ENCODE measurements at regions not wholly inside any gene's neighbourhood (a gene's known extent, or its start where the extent isn't known, plus 50 kb on each side); places are given as distances from the start of the nearest gene placed in this dataset.
"Not testable (repeated sequence)": the region's sequence is repeated elsewhere in the genome, so short reads cannot be mapped to it uniquely, and the experiment has no call there.

GRCh38 chr3:105103139-105103538 is 263.6 kb upstream of the ALCAM start:
- H3K4me3 Mint-ChIP-seq, result no peak overlapping the region
- H3K4me1 Mint-ChIP-seq, result no peaks in the 10 kb centered on the region
- no peaks in the 10 kb centered on the region for H3K27me3 Mint-ChIP-seq
- H3K9me3 Mint-ChIP-seq, result no peaks in the 10 kb centered on the region
- H3K36me3 Mint-ChIP-seq, result no peaks in the 10 kb centered on the region
- no peak for ATAC-seq
- H3K27ac Mint-ChIP-seq, result no peak overlapping the region

DNA sequence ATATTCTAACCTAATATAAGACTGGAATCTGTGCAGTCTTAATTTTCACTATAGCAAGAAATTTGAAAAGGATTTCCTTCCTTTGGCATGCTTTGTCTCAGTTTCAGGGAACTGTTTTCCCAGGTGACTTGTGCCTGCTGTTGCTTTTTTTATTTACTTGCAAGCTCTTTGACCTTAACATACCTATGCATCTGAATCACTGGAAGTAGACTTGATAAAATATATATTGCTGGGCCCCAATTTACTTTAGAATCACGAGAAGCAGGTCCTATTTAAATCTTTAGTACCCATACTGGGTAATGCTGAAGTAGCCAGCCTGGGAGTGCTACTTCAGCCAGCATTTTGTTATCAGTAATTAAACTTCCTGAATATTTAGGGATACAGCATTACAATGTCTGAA is 257.9 kb upstream of the ALCAM start:
- no peak overlapping the region for H3K4me3 Mint-ChIP-seq
- H3K27ac Mint-ChIP-seq, result no peak overlapping the region
- no peaks in the 10 kb centered on the region for H3K4me1 Mint-ChIP-seq
- H3K9me3 Mint-ChIP-seq, result peaks cover 15% of the 10 kb centered on the region
- no peak for ATAC-seq
- H3K27me3 Mint-ChIP-seq, result no peaks in the 10 kb centered on the region
- no peaks in the 10 kb centered on the region for H3K36me3 Mint-ChIP-seq

GRCh38 chr3:105118905-105119304 is 247.8 kb upstream of the ALCAM start:
- no peak for ATAC-seq
- Mint-ChIP-seq H3K27ac (no peak overlapping the region), H3K4me1 (no peaks in the 10 kb centered on the region), H3K9me3 (no peaks in the 10 kb centered on the region), H3K27me3 (no peaks in the 10 kb centered on the region), H3K36me3 (no peaks in the 10 kb centered on the region), H3K4me3 (no peak overlapping the region)

DNA sequence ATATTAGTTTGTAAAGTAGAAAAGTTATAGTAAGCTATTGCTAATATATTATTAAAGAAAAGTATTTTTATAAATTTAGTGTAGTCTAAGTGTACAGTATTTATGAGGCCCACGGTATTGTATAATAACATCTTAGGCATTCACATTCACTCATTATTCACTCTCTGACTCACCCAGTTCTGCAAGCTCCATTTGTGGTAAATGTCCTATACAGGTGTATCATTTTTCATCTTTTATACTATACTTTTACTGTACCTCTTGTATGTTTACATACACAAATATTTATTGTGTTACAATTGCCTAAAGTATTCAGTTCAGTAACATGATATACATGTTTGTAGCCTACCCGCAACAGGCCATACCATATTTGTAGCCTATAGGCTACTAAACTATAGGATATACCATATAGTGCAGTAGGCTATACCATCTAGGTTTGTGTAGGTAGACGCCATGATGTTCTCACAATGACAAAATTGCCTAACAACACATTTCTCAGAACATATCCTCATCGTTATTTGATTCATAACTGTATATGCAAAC is 246.8 kb upstream of the ALCAM start:
- no peak overlapping the region for H3K4me3 Mint-ChIP-seq
- H3K27ac Mint-ChIP-seq, result no peak overlapping the region
- ATAC-seq, result no peak
- H3K4me1 Mint-ChIP-seq, result no peaks in the 10 kb centered on the region
- no peaks in the 10 kb centered on the region for H3K36me3 Mint-ChIP-seq
- no peaks in the 10 kb centered on the region for H3K9me3 Mint-ChIP-seq
- no peaks in the 10 kb centered on the region for H3K27me3 Mint-ChIP-seq

- Mint-ChIP-seq H3K4me1 (no peaks in the 10 kb centered on the region), H3K9me3 (peaks cover 20% of the 10 kb centered on the region), H3K36me3 (peaks cover 14% of the 10 kb centered on the region), H3K4me3 (no peak overlapping the region), H3K27ac (no peak overlapping the region), H3K27me3 (peaks cover 9% of the 10 kb centered on the region)
- ATAC-seq, result no peak
Measured at GRCh38 chr3:105130911-105131310, 235.8 kb upstream of the ALCAM start.

GRCh38 chr3:105137911-105138310 is 228.8 kb upstream of the ALCAM start:
- Mint-ChIP-seq H3K36me3 (no peaks in the 10 kb centered on the region), H3K9me3 (no peaks in the 10 kb centered on the region), H3K27me3 (no peaks in the 10 kb centered on the region), H3K4me1 (peaks cover 8% of the 10 kb centered on the region), H3K27ac (no peak overlapping the region), H3K4me3 (no peak overlapping the region)
- no peak for ATAC-seq

DNA sequence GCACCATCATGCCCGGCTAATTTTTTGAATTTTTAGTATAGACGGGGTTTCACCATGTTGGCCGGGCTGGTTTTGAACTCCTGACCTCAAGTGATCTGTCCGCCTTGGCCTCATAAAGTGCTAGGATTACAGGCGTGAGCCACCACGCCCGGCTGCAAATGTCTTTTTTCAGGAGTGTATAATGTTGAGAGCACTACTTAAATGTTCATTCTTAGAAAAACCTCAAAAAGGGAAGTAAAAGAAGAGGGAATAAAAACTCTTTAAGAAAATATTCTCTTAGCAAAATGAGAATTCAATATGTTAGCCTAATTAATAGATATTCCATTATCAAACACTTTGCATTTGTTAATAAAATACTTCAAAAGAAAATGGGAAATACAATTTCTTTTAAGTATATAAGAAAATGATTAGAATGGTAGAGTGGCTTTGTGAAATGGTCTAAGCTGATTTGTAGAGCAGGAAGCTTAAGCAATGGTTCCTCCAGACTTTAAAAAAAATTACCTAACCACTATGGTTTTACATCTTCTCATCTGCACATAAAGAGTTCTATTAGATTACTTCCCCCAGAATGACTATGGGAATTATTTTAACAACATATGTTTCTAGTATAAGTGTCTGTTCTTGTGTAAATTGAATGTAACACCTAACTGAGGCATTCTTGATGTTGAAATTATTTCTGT is 226.7 kb upstream of the ALCAM start:
- ATAC-seq, result no peak
- peaks cover 8% of the 10 kb centered on the region for H3K4me1 Mint-ChIP-seq
- no peaks in the 10 kb centered on the region for H3K27me3 Mint-ChIP-seq
- no peak overlapping the region for H3K27ac Mint-ChIP-seq
- no peaks in the 10 kb centered on the region for H3K9me3 Mint-ChIP-seq
- no peaks in the 10 kb centered on the region for H3K36me3 Mint-ChIP-seq
- no peak overlapping the region for H3K4me3 Mint-ChIP-seq

- Mint-ChIP-seq H3K4me1 (peaks cover 8% of the 10 kb centered on the region), H3K27ac (no peak overlapping the region), H3K9me3 (no peaks in the 10 kb centered on the region), H3K4me3 (no peak overlapping the region), H3K27me3 (no peaks in the 10 kb centered on the region), H3K36me3 (no peaks in the 10 kb centered on the region)
- no peak for ATAC-seq
Measured at GRCh38 chr3:105140899-105141367, 225.8 kb upstream of the ALCAM start.

- no peak overlapping the region for H3K27ac Mint-ChIP-seq
- H3K9me3 Mint-ChIP-seq, result peaks cover 4% of the 10 kb centered on the region
- ATAC-seq, result no peak
- H3K27me3 Mint-ChIP-seq, result no peaks in the 10 kb centered on the region
- no peak overlapping the region for H3K4me3 Mint-ChIP-seq
- H3K36me3 Mint-ChIP-seq, result no peaks in the 10 kb centered on the region
- H3K4me1 Mint-ChIP-seq, result peaks cover 8% of the 10 kb centered on the region
Measured at GRCh38 chr3:105144837-105145236, 221.9 kb upstream of the ALCAM start.

DNA sequence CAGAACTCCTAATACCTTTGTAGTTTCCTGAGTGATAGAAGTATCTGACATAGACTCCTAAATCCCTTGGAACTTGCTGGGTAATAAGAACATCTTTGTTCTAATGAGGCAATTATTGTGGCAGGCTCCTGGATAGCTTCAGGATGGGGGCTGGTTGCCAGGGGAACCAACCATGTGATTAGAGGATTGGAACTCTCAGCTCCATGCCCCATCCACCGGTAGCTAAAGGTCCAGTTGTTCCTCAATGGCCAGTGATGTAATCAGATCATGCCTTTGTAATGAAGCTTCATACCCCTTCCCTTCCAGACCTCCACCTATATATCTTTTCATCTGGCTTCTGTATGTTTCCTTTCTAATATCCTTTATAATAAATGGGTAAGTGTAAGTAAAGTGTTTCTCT is 221.2 kb upstream of the ALCAM start:
- Mint-ChIP-seq H3K4me3 (no peak overlapping the region), H3K9me3 (peaks cover 5% of the 10 kb centered on the region)

GRCh38 chr3:105149197-105149596 is 217.5 kb upstream of the ALCAM start:
- not testable (repeated sequence) for H3K36me3 Mint-ChIP-seq, H3K27ac Mint-ChIP-seq, H3K9me3 Mint-ChIP-seq, H3K4me1 Mint-ChIP-seq, ATAC-seq, H3K4me3 Mint-ChIP-seq, H3K27me3 Mint-ChIP-seq

More for the DNA sequence above, 221.2 kb upstream of the ALCAM start:
- peaks cover 8% of the 10 kb centered on the region for H3K4me1 Mint-ChIP-seq
- no peaks in the 10 kb centered on the region for H3K36me3 Mint-ChIP-seq
- H3K27ac Mint-ChIP-seq, result no peak overlapping the region
- no peak for ATAC-seq
- H3K27me3 Mint-ChIP-seq, result no peaks in the 10 kb centered on the region

DNA sequence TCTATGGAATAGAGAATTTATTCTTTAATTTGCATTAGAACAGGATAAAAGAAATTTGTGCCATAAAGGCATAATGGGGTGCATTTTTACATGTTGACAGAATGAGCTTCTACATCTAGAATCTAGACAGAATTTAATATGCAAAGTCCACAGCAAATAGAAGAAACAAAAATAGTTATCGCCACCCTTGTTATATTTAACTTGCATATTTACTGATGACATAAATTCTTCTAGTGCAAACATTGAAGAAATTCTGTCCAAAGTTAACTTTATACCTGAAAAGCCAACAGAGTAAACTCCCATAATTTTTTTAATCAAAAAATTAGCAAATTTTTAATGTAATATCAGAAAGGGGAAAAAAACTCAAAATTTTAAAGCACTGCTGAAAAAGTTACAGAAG is 213.7 kb upstream of the ALCAM start:
- peaks cover 5% of the 10 kb centered on the region for H3K9me3 Mint-ChIP-seq
- H3K4me3 Mint-ChIP-seq, result no peak overlapping the region
- H3K4me1 Mint-ChIP-seq, result no peaks in the 10 kb centered on the region
- no peak overlapping the region for H3K27ac Mint-ChIP-seq
- H3K36me3 Mint-ChIP-seq, result no peaks in the 10 kb centered on the region
- no peaks in the 10 kb centered on the region for H3K27me3 Mint-ChIP-seq
- ATAC-seq, result no peak

DNA sequence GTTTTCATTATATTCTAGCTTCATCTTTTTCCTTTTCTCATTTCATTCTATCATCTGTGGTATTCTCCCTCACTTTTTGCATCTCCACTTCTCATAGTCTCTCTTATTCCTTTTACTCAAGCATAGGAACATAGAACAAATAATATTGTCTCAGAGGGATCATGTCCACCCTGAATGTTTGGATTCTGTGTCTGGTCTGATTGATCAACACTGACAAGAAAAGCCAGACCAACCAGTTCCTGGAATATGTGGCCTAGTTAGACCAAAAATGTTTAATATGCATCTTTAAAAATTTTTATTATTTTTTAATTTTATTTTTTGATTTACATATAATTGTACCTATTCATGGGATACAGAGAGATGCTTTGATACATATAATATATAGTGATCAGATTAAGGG is 212.0 kb upstream of the ALCAM start:
- Mint-ChIP-seq H3K27me3 (no peaks in the 10 kb centered on the region), H3K36me3 (no peaks in the 10 kb centered on the region), H3K27ac (no peak overlapping the region), H3K4me1 (no peaks in the 10 kb centered on the region), H3K4me3 (no peak overlapping the region), H3K9me3 (peaks cover 3% of the 10 kb centered on the region)
- no peak for ATAC-seq

- ATAC-seq, result no peak
- no peak overlapping the region for H3K27ac Mint-ChIP-seq
- no peaks in the 10 kb centered on the region for H3K36me3 Mint-ChIP-seq
- H3K4me3 Mint-ChIP-seq, result no peak overlapping the region
- H3K27me3 Mint-ChIP-seq, result no peaks in the 10 kb centered on the region
- no peaks in the 10 kb centered on the region for H3K9me3 Mint-ChIP-seq
- H3K4me1 Mint-ChIP-seq, result no peaks in the 10 kb centered on the region
Measured at GRCh38 chr3:105157067-105157765, 209.5 kb upstream of the ALCAM start.

- Mint-ChIP-seq H3K27me3 (no peaks in the 10 kb centered on the region), H3K4me3 (no peak overlapping the region), H3K36me3 (no peaks in the 10 kb centered on the region), H3K9me3 (no peaks in the 10 kb centered on the region), H3K27ac (no peak overlapping the region), H3K4me1 (no peaks in the 10 kb centered on the region)
- no peak for ATAC-seq
Measured at GRCh38 chr3:105157766-105158085, 209.0 kb upstream of the ALCAM start.

- no peaks in the 10 kb centered on the region for H3K36me3 Mint-ChIP-seq
- H3K27ac Mint-ChIP-seq, result no peak overlapping the region
- no peaks in the 10 kb centered on the region for H3K27me3 Mint-ChIP-seq
- H3K4me3 Mint-ChIP-seq, result no peak overlapping the region
- no peaks in the 10 kb centered on the region for H3K4me1 Mint-ChIP-seq
- H3K9me3 Mint-ChIP-seq, result no peaks in the 10 kb centered on the region
- no peak for ATAC-seq
Measured at GRCh38 chr3:105158286-105158685, 208.4 kb upstream of the ALCAM start.
